ENCODE measurements at regions not wholly inside any gene's neighbourhood (a gene's known extent, or its start where the extent isn't known, plus 50 kb on each side); places are given as distances from the start of the nearest gene placed in this dataset.

DNA sequence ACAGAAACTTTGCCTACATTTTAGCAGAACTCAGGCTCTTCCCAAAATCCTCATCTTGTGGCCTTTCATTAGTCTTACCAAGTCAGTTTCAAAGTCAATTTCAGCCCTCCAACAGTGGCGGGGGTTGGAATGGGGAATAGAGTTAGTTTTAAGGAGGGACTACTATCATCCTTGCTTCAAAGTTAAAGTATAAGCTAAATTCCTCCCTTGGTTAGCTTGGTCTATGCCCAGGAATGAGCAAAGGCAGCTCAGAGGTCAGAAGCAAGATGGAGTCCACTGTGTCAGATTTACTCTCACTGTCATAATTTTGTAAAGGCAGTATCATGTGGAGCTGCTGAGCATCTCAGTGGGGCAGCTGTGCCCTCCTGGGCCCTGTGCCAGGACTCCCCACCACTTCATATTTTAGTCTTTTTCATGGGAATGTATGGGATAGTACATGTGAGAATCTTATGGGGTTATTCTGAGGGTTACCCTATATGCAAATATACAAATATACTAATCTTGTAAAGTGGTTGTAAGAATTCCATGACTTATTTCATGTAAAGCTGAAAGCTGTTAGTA is 145.2 kb upstream of the MMADHC start:
- no peaks in the 10 kb centered on the region for H3K36me3 ChIP-seq
- H3K27ac ChIP-seq: no peak overlapping the region
- WGBS: 89% methylated on average over 1 of the region's 1 CpG
- no peaks in the 10 kb centered on the region for H3K9me3 ChIP-seq
- H3K27me3 ChIP-seq: no peaks in the 10 kb centered on the region
- TF ChIP-seq, protein P1, sequence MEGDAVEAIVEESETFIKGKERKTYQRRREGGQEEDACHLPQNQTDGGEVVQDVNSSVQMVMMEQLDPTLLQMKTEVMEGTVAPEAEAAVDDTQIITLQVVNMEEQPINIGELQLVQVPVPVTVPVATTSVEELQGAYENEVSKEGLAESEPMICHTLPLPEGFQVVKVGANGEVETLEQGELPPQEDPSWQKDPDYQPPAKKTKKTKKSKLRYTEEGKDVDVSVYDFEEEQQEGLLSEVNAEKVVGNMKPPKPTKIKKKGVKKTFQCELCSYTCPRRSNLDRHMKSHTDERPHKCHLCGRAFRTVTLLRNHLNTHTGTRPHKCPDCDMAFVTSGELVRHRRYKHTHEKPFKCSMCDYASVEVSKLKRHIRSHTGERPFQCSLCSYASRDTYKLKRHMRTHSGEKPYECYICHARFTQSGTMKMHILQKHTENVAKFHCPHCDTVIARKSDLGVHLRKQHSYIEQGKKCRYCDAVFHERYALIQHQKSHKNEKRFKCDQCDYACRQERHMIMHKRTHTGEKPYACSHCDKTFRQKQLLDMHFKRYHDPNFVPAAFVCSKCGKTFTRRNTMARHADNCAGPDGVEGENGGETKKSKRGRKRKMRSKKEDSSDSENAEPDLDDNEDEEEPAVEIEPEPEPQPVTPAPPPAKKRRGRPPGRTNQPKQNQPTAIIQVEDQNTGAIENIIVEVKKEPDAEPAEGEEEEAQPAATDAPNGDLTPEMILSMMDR (IDR thresholded peaks at IDR 0.05): no peak
- TF ChIP-seq POLR2A (IDR thresholded peaks at IDR 0.05) (no peak), POLR2AphosphoS5 (IDR thresholded peaks at IDR 0.05) (no peak), EP300 (IDR thresholded peaks at IDR 0.05) (no peak)
- H3K4me3 ChIP-seq: no peak overlapping the region
- DNase-seq (ENCODE audit: low spot score in 2 of 2): no peak
- peaks cover 7% of the 10 kb centered on the region for H3K4me1 ChIP-seq

DNA sequence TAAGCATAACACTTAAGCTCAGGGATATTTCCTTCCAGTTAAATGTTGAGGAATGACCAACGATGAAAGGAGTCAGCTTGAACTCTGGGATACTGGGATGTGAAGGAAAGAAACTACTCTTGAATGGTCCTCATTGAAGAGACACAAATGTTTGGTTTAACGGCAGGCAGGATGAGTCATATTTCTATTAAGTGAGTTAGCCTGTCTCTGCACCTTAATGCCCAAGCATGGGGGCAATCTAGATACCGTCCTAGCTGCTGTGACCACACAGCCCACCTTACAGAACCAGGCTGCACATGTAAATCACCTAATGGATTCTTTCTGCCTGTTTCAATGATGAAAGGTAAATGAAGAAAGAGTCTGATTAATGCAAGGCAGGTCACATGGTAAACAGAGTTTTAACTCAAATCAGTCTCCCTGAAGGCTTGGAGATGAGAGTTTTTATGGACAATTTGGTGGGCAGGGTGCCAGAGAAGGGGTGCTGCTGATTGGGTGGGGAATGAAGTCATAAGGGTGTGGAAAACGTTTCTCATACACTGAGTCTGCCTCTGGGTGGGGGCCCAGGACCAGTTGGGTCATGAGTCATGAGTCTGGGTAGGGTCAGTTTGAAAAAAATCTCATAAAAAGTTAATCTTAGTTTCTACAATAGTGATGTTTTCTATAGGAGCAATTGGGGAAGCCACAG is 144.6 kb upstream of the MMADHC start:
- peaks cover 7% of the 10 kb centered on the region for H3K4me1 ChIP-seq
- no peak for DNase-seq (ENCODE audit: low spot score in 2 of 2)
- no peak for TF ChIP-seq POLR2A (IDR thresholded peaks at IDR 0.05)
- TF ChIP-seq POLR2AphosphoS5 (IDR thresholded peaks at IDR 0.05): no peak
- TF ChIP-seq, protein P1 (IDR thresholded peaks at IDR 0.05): no peak
- TF ChIP-seq EP300 (IDR thresholded peaks at IDR 0.05): no peak
- H3K36me3 ChIP-seq: no peaks in the 10 kb centered on the region
- H3K4me3 ChIP-seq: no peak overlapping the region
- 49% methylated on average over 4 of the region's 4 CpGs for WGBS
- H3K9me3 ChIP-seq: no peaks in the 10 kb centered on the region
- no peaks in the 10 kb centered on the region for H3K27me3 ChIP-seq
- no peak overlapping the region for H3K27ac ChIP-seq

DNA sequence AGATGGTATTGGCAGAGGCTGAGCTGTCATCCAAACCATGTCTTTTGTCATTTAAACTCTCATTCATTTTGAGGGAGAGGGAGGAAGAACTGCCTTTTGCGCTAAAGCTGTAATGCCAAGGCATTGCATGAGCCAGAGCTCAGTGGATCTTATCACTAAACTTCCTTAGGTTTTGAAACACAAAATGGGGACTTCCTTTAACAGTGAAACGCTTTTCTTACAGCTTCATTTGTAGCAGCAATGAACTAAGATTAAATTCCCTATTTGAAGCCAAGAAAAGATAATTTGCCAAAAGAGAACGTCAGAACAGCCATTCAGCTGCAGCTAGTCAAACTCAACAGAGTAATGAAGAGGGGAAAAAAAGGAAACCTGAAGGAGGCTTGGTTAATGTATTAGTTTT is 143.5 kb upstream of the MMADHC start:
- H3K4me1 ChIP-seq: peaks cover 7% of the 10 kb centered on the region
- H3K36me3 ChIP-seq: no peaks in the 10 kb centered on the region
- DNase-seq (ENCODE audit: low spot score in 2 of 2): no peak
- no peaks in the 10 kb centered on the region for H3K27me3 ChIP-seq
- WGBS: 31% methylated on average over 3 of the region's 3 CpGs
- no peak overlapping the region for H3K27ac ChIP-seq
- H3K9me3 ChIP-seq: no peaks in the 10 kb centered on the region
- H3K4me3 ChIP-seq: no peak overlapping the region
- TF ChIP-seq POLR2AphosphoS5 (IDR thresholded peaks at IDR 0.05) (no peak), POLR2A (IDR thresholded peaks at IDR 0.05) (no peak), EP300 (IDR thresholded peaks at IDR 0.05) (no peak)
- TF ChIP-seq, protein P1 (IDR thresholded peaks at IDR 0.05): no peak

DNA sequence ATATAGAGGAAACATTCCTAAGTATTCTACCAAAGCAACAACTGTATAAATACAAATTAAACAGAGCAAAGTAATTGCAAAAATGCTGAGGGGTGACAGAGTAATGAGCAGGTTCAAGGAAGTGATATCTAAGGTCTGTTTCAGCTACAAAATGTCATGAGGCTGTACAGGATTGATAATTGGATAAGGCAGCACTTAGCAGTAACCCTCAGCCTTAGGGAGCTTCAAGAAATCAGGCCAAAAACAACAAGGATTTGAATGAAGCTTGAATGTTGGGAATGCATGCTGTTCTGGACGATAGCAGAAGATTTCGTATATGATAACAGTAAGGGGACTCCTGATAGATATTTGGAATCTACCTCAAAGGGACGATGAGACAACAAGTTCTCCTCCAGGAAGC is 142.0 kb upstream of the MMADHC start:
- TF ChIP-seq, protein P1 (IDR thresholded peaks at IDR 0.05): no peak
- TF ChIP-seq POLR2A (IDR thresholded peaks at IDR 0.05) (no peak), POLR2AphosphoS5 (IDR thresholded peaks at IDR 0.05) (no peak), EP300 (IDR thresholded peaks at IDR 0.05) (no peak)
- WGBS: 86% methylated on average over 3 of the region's 3 CpGs
- H3K27me3 ChIP-seq: no peaks in the 10 kb centered on the region
- H3K27ac ChIP-seq: no peak overlapping the region
- no peak for DNase-seq (ENCODE audit: low spot score in 2 of 2)
- no peaks in the 10 kb centered on the region for H3K36me3 ChIP-seq
- peaks cover 4% of the 10 kb centered on the region for H3K4me1 ChIP-seq
- H3K9me3 ChIP-seq: no peaks in the 10 kb centered on the region
- H3K4me3 ChIP-seq: no peak overlapping the region

DNA sequence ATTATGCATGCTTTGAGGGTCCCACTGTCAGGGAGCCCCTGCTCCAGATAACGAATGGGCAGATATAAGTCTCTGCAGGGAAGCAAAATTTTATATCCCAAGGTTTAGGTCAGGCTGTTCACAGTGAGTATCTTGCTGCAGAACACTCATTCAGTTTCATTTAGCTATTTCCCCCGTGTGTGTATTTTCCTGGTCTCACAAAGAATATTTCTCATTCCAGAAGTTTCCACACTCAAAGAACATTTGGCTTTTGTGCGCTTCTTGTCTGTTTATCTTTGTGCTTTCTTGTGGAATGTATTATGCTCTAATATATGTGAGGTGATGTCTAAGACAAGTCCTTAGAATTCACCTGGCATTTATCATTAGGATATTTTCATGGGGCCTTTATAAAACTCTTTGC is 140.4 kb upstream of the MMADHC start:
- 85% methylated on average over 3 of the region's 3 CpGs for WGBS
- no peak overlapping the region for H3K27ac ChIP-seq
- TF ChIP-seq POLR2AphosphoS5 (IDR thresholded peaks at IDR 0.05): no peak
- TF ChIP-seq EP300 (IDR thresholded peaks at IDR 0.05): no peak
- TF ChIP-seq, protein P1 (IDR thresholded peaks at IDR 0.05): no peak
- no peak for TF ChIP-seq POLR2A (IDR thresholded peaks at IDR 0.05)
- no peaks in the 10 kb centered on the region for H3K36me3 ChIP-seq
- no peak for DNase-seq (ENCODE audit: low spot score in 2 of 2)
- H3K27me3 ChIP-seq: no peaks in the 10 kb centered on the region
- H3K4me3 ChIP-seq: no peak overlapping the region
- no peaks in the 10 kb centered on the region for H3K9me3 ChIP-seq
- H3K4me1 ChIP-seq: peaks cover 4% of the 10 kb centered on the region

Data from suprapubic skin (tissue), 4 donors.